ENCODE measurements at regions not wholly inside any gene's neighbourhood (a gene's known extent, or its start where the extent isn't known, plus 50 kb on each side); places are given as distances from the start of the nearest gene placed in this dataset.
"Not testable (repeated sequence)": the region's sequence is repeated elsewhere in the genome, so short reads cannot be mapped to it uniquely, and the experiment has no call there.

DNA sequence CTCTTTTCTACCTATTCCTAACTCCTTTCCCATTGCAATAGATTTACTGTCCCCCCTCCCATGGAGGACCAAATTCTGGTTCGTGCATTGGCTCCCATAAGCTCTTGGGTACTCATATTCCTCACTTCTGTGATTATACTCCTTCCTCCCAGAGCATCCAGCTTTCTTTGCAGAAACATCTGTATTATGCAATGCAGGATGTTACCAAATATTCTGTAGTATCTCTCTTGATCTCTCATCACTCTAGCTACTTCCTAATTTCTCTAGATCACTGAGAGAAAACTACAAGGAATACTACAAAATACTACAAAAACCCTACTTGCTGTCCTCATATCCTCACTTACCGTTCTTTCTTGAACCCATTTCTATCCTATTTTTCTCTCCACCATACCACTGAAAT, 395.9 kb upstream of the HS3ST1 start:
- Histone ChIP-seq H3K27me3 (replicated peaks; ENCODE audit: control insufficient read depth, insufficient read depth, low read length, poor library complexity, severe bottlenecking) (no peaks in the 10 kb centered on the region), H3K27ac (ENCODE audit: insufficient read depth, low read length, poor library complexity, severe bottlenecking) (no peak overlapping the region), H3K9me3 (ENCODE audit: control insufficient read depth, low read length) (no peaks in the 10 kb centered on the region), H3K36me3 (ENCODE audit: control insufficient read depth, insufficient read depth, low read length) (no peaks in the 10 kb centered on the region), H3K4me1 (ENCODE audit: control insufficient read depth, insufficient read depth, low read length, poor library complexity, severe bottlenecking) (no peaks in the 10 kb centered on the region), H3K4me3 (ENCODE audit: insufficient read depth, low read depth, low read length, poor library complexity, severe bottlenecking) (no peak overlapping the region)
- DNase-seq, result no peak

DNA sequence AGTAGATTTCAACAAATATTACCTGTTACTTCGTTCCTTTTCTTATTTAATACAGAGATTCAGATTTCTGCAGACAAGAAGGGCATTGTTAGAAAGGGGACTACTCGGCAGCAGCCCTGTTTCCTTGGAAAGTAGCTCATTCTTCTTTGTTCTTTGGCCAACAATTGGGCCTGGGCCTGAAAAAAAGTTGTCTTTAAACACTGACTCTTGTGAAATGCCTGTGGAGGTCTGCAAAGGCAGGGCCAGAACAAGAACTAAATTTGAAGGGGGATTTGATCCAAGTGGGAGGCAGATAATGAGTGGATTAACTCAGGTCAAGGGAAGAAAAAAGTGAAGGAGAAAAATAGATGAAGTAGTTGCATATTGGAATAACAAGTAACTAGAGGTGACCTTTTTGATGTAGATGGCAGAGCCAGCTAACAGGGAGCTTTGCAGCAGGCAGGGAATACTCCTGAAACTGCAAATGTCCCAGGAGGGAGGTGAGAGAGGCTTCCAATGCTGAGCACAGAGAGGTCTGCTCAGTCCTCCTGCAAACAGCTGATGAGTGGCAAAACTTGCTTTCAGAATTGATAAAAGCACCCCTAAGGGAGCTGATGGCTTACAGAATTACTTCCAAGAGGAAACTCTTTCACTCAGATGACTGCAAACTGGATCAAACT, 393.2 kb upstream of the HS3ST1 start:
- no peaks in the 10 kb centered on the region for H3K27me3 ChIP-seq (replicated peaks; ENCODE audit: control insufficient read depth, insufficient read depth, low read length, poor library complexity, severe bottlenecking)
- H3K36me3 ChIP-seq (ENCODE audit: control insufficient read depth, insufficient read depth, low read length), result no peaks in the 10 kb centered on the region
- no peaks in the 10 kb centered on the region for H3K4me1 ChIP-seq (ENCODE audit: control insufficient read depth, insufficient read depth, low read length, poor library complexity, severe bottlenecking)
- no peaks in the 10 kb centered on the region for H3K9me3 ChIP-seq (ENCODE audit: control insufficient read depth, low read length)
- no peak overlapping the region for H3K4me3 ChIP-seq (ENCODE audit: insufficient read depth, low read depth, low read length, poor library complexity, severe bottlenecking)
- DNase-seq, result no peak
- H3K27ac ChIP-seq (ENCODE audit: insufficient read depth, low read length, poor library complexity, severe bottlenecking), result no peak overlapping the region

GRCh38 chr4:11817088-11817487, 388.4 kb upstream of the HS3ST1 start:
- H3K36me3 ChIP-seq (ENCODE audit: control insufficient read depth, insufficient read depth, low read length), result no peaks in the 10 kb centered on the region
- DNase-seq, result no peak
- no peak overlapping the region for H3K4me3 ChIP-seq (ENCODE audit: insufficient read depth, low read depth, low read length, poor library complexity, severe bottlenecking)
- H3K27ac ChIP-seq (ENCODE audit: insufficient read depth, low read length, poor library complexity, severe bottlenecking), result no peak overlapping the region
- H3K4me1 ChIP-seq (ENCODE audit: control insufficient read depth, insufficient read depth, low read length, poor library complexity, severe bottlenecking), result no peaks in the 10 kb centered on the region
- H3K9me3 ChIP-seq (ENCODE audit: control insufficient read depth, low read length), result no peaks in the 10 kb centered on the region
- H3K27me3 ChIP-seq (replicated peaks; ENCODE audit: control insufficient read depth, insufficient read depth, low read length, poor library complexity, severe bottlenecking), result no peaks in the 10 kb centered on the region

GRCh38 chr4:11814758-11815157, 386.1 kb upstream of the HS3ST1 start:
- no peak for DNase-seq

DNA sequence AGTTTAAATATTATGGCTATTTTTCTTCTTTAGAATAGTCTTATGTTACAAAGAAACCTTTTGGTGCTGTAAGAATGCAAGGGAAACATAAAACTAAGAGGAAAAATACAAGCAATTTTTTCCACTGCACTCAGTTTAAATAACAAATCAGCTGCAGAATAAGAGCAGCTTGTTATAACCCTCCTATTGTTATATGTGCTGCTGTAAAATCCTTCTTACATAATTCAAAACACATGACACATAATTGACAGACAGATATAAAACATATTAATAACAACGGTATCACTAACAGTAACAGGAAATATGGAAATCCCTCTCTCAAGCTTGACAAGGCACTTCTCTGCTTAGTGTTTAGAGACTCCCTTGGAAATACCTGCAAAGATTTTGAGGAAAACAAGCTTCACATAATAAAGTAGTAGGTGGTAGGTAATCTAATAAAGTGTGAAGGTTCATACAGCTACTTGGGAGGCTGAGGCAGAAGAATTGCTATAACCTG, 385.3 kb upstream of the HS3ST1 start:
- no peaks in the 10 kb centered on the region for H3K4me1 ChIP-seq (ENCODE audit: control insufficient read depth, insufficient read depth, low read length, poor library complexity, severe bottlenecking)
- no peak overlapping the region for H3K4me3 ChIP-seq (ENCODE audit: insufficient read depth, low read depth, low read length, poor library complexity, severe bottlenecking)
- H3K27me3 ChIP-seq (replicated peaks; ENCODE audit: control insufficient read depth, insufficient read depth, low read length, poor library complexity, severe bottlenecking), result no peaks in the 10 kb centered on the region
- H3K9me3 ChIP-seq (ENCODE audit: control insufficient read depth, low read length), result no peaks in the 10 kb centered on the region
- no peak overlapping the region for H3K27ac ChIP-seq (ENCODE audit: insufficient read depth, low read length, poor library complexity, severe bottlenecking)
- H3K36me3 ChIP-seq (ENCODE audit: control insufficient read depth, insufficient read depth, low read length), result no peaks in the 10 kb centered on the region
- DNase-seq, result no peak

More at GRCh38 chr4:11814758-11815157, 386.1 kb upstream of the HS3ST1 start:
- Histone ChIP-seq H3K4me3 (ENCODE audit: insufficient read depth, low read depth, low read length, poor library complexity, severe bottlenecking) (no peak overlapping the region), H3K9me3 (ENCODE audit: control insufficient read depth, low read length) (no peaks in the 10 kb centered on the region), H3K27ac (ENCODE audit: insufficient read depth, low read length, poor library complexity, severe bottlenecking) (no peak overlapping the region), H3K4me1 (ENCODE audit: control insufficient read depth, insufficient read depth, low read length, poor library complexity, severe bottlenecking) (no peaks in the 10 kb centered on the region), H3K27me3 (replicated peaks; ENCODE audit: control insufficient read depth, insufficient read depth, low read length, poor library complexity, severe bottlenecking) (no peaks in the 10 kb centered on the region), H3K36me3 (ENCODE audit: control insufficient read depth, insufficient read depth, low read length) (no peaks in the 10 kb centered on the region)

DNA sequence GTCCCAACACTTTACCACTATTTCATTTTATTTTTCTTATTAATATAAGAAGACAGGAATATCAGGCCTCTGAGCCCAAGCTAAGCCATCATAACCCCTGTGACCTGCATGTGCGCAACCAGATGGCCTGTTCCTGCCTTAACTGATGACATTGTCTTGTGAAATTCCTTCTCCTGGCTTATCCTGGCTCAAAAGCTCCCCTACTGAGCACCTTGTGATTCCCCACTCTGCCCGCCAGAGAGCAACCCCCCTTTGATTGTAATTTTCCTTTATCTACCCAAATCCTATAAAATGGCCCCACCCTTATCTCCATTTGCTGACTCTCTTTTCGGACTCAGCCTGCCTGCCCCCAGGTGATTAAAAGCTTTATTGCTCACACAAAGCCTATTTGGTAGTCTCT, 382.8 kb upstream of the HS3ST1 start:
- H3K4me3 ChIP-seq (ENCODE audit: insufficient read depth, low read depth, low read length, poor library complexity, severe bottlenecking); DNase-seq; H3K27me3 ChIP-seq (replicated peaks; ENCODE audit: control insufficient read depth, insufficient read depth, low read length, poor library complexity, severe bottlenecking); H3K27ac ChIP-seq (ENCODE audit: insufficient read depth, low read length, poor library complexity, severe bottlenecking); H3K4me1 ChIP-seq (ENCODE audit: control insufficient read depth, insufficient read depth, low read length, poor library complexity, severe bottlenecking); H3K9me3 ChIP-seq (ENCODE audit: control insufficient read depth, low read length); H3K36me3 ChIP-seq (ENCODE audit: control insufficient read depth, insufficient read depth, low read length): not testable (repeated sequence)

DNA sequence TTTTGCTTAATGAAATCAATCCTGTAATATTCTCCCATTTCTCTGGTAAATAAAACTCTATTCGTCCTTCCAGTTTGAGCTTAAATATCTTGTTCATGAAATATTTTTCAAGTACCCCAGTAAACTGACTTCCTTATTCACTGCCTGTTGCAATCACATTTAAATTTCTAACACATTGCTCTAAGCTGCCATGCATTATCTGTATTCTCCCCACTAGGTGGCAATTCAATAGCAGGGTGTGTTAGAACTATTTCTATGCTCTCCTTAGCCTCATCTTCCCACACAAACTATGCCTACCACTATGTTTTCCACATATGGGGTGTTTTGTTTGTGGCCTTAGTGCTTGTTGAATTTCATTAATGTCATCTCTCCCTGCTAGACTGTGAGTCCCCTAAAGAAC, 377.1 kb upstream of the HS3ST1 start:
- no peaks in the 10 kb centered on the region for H3K9me3 ChIP-seq (ENCODE audit: control insufficient read depth, low read length)
- H3K27ac ChIP-seq (ENCODE audit: insufficient read depth, low read length, poor library complexity, severe bottlenecking), result no peak overlapping the region
- DNase-seq, result no peak

DNA sequence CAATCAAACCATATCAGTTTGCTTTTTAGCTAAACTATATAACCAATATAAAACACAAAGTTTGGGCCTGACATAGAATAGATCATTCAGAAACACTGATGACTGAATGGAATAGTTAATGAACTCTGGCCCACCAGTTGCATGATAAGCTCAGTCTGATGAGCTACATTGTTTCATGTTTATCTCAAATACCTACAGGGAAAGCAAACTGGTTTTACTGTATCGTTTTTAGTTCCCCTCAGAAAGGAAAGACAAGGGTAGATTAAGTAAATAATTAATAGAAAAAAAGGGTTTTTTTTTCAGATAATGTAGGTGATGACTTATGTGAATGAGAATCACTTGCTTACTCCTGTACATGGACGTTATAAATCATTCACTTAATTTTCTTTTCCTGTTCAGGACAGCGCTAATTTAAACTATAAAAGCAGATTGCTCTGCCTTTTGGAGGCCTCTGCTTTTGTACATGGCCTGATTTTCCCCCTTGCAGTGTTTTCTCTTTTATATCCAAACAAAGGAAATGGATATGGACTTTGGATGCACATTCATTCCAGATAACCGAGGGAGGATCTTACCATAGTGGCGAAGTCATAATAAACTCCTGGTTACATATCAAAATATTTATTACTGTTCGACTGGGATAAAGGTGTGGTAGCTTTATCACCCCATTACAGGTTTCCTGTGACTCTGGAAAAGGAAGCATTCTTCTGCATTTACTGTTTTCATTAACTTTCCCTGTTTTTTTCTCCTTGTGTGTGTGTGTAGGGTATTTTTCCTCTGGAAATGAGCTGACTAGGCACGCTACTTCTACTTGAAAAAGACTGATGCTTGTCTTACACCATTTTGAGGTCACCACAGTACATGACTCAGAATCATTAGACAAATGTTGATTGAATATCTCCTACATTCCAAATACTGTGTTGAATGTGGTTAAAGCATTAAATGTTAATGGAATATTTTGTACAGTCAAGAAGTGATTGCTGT, 373.1 kb upstream of the HS3ST1 start:
- Histone ChIP-seq H3K36me3 (ENCODE audit: control insufficient read depth, insufficient read depth, low read length) (no peaks in the 10 kb centered on the region), H3K27me3 (replicated peaks; ENCODE audit: control insufficient read depth, insufficient read depth, low read length, poor library complexity, severe bottlenecking) (no peaks in the 10 kb centered on the region), H3K4me3 (ENCODE audit: insufficient read depth, low read depth, low read length, poor library complexity, severe bottlenecking) (no peak overlapping the region), H3K9me3 (ENCODE audit: control insufficient read depth, low read length) (no peaks in the 10 kb centered on the region), H3K27ac (ENCODE audit: insufficient read depth, low read length, poor library complexity, severe bottlenecking) (no peak overlapping the region), H3K4me1 (ENCODE audit: control insufficient read depth, insufficient read depth, low read length, poor library complexity, severe bottlenecking) (peaks cover 2% of the 10 kb centered on the region)
- no peak for DNase-seq

More for the DNA sequence above, 377.1 kb upstream of the HS3ST1 start:
- Histone ChIP-seq H3K4me3 (ENCODE audit: insufficient read depth, low read depth, low read length, poor library complexity, severe bottlenecking) (no peak overlapping the region), H3K27me3 (replicated peaks; ENCODE audit: control insufficient read depth, insufficient read depth, low read length, poor library complexity, severe bottlenecking) (no peaks in the 10 kb centered on the region), H3K36me3 (ENCODE audit: control insufficient read depth, insufficient read depth, low read length) (no peaks in the 10 kb centered on the region), H3K4me1 (ENCODE audit: control insufficient read depth, insufficient read depth, low read length, poor library complexity, severe bottlenecking) (peaks cover 2% of the 10 kb centered on the region)

GRCh38 chr4:11799196-11799595, 370.5 kb upstream of the HS3ST1 start:
- Histone ChIP-seq H3K27me3 (replicated peaks; ENCODE audit: control insufficient read depth, insufficient read depth, low read length, poor library complexity, severe bottlenecking) (no peaks in the 10 kb centered on the region), H3K4me3 (ENCODE audit: insufficient read depth, low read depth, low read length, poor library complexity, severe bottlenecking) (no peak overlapping the region), H3K9me3 (ENCODE audit: control insufficient read depth, low read length) (no peaks in the 10 kb centered on the region), H3K27ac (ENCODE audit: insufficient read depth, low read length, poor library complexity, severe bottlenecking) (no peak overlapping the region), H3K36me3 (ENCODE audit: control insufficient read depth, insufficient read depth, low read length) (no peaks in the 10 kb centered on the region), H3K4me1 (ENCODE audit: control insufficient read depth, insufficient read depth, low read length, poor library complexity, severe bottlenecking) (peaks cover 2% of the 10 kb centered on the region)
- no peak for DNase-seq

DNA sequence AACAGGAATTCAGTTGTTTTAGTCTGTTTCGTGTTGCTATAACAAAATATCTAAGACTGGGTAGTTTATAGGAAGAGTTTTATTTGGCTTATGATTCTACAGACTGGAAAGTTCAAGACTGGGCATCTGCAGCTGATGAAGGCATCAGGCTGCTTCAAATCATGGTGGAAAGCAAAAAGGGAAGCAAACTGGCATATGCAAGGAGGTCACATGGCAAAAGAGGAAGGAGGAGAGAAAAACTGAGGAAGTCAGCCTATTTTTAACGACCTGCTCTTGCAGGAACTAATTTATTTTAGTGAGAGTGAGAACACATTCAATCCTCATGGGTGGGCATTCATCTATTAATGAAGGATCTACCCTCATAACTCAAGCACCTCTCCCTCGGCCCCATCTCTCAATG, 363.1 kb upstream of the HS3ST1 start:
- DNase-seq, result no peak
- Histone ChIP-seq H3K36me3 (ENCODE audit: control insufficient read depth, insufficient read depth, low read length) (no peaks in the 10 kb centered on the region), H3K4me3 (ENCODE audit: insufficient read depth, low read depth, low read length, poor library complexity, severe bottlenecking) (no peak overlapping the region)

More for the DNA sequence above, 363.1 kb upstream of the HS3ST1 start:
- Histone ChIP-seq H3K4me1 (ENCODE audit: control insufficient read depth, insufficient read depth, low read length, poor library complexity, severe bottlenecking) (no peaks in the 10 kb centered on the region), H3K27me3 (replicated peaks; ENCODE audit: control insufficient read depth, insufficient read depth, low read length, poor library complexity, severe bottlenecking) (no peaks in the 10 kb centered on the region), H3K9me3 (ENCODE audit: control insufficient read depth, low read length) (no peaks in the 10 kb centered on the region), H3K27ac (ENCODE audit: insufficient read depth, low read length, poor library complexity, severe bottlenecking) (no peak overlapping the region)

All from effector memory CD4-positive, alpha-beta T cell (primary cell).